Nephron (organoid): ENCODE measurements at regions not wholly inside any gene's neighbourhood (a gene's known extent, or its start where the extent isn't known, plus 50 kb on each side); places are given as distances from the start of the nearest gene placed in this dataset.
A peak's percentile ranks its signal among the peaks of the same experiment; 100 is the strongest.

Experiments
- H3K27ac Mint-ChIP-seq, 3 experiments: 2 replicates each; pipeline ENCODE4 v1.8.0; 2020; ENCODE audit warnings: mixed read lengths in 3 of 3, mild to moderate bottlenecking in 2 of 3, moderate library complexity in 1 of 3
- H3K27me3 Mint-ChIP-seq: 2 replicates; pipeline ENCODE4 v1.8.0; 2021; ENCODE audit warnings: low read depth, mild to moderate bottlenecking, moderate library complexity, mixed read lengths
- H3K36me3 Mint-ChIP-seq: 2 replicates; pipeline ENCODE4 v1.8.0; 2020; ENCODE audit warnings: low read depth, mixed read lengths
- H3K4me1 Mint-ChIP-seq: 2 replicates; pipeline ENCODE4 v1.8.0; 2020; ENCODE audit warnings: mixed read lengths
- H3K4me3 Mint-ChIP-seq, 3 experiments: 2 replicates each; pipeline ENCODE4 v1.8.0; 2020; ENCODE audit warnings: mild to moderate bottlenecking in 3 of 3, mixed read lengths in 3 of 3, moderate library complexity in 2 of 3
- H3K9me3 Mint-ChIP-seq: 2 replicates; pipeline ENCODE4 v1.8.0; 2020; ENCODE audit warnings: mixed read lengths
- CTCF ChIP-seq, 3 experiments: fragments of 200-600 bp; sonication (generic); IDR thresholded peaks; one replicate each; pipeline ENCODE4 v1.5.0; 2021; ENCODE audit warnings: antibody characterized with exemption in 3 of 3; ENCODE audit not compliant: unreplicated experiment in 3 of 3

- Mint-ChIP-seq H3K36me3 (no peaks in the 10 kb centered on the region), H3K27ac (peak overlapping the region; percentile 50 to 61 (median 52)), H3K4me3 (peak overlapping the region in 1 of 3 experiments; percentile 21), H3K27me3 (no peaks in the 10 kb centered on the region), H3K9me3 (no peaks in the 10 kb centered on the region), H3K4me1 (peaks cover 42% of the 10 kb centered on the region)
- no peak for TF ChIP-seq CTCF (IDR thresholded peaks at IDR 0.05; ENCODE audit: unreplicated experiment in 3 of 3)
Observed at GRCh38 chr15:29348336-29348914, 78.8 kb upstream of the NSMCE3 start.

- Mint-ChIP-seq H3K4me1 (peaks cover 42% of the 10 kb centered on the region), H3K36me3 (no peaks in the 10 kb centered on the region), H3K27me3 (no peaks in the 10 kb centered on the region), H3K4me3 (no peak overlapping the region), H3K9me3 (no peaks in the 10 kb centered on the region), H3K27ac (peak overlapping the region in 1 of 3 experiments; percentile 61)
- TF ChIP-seq CTCF (IDR thresholded peaks at IDR 0.05; ENCODE audit: unreplicated experiment in 3 of 3): no peak
Observed at GRCh38 chr15:29346998-29347397, 77.4 kb upstream of the NSMCE3 start.

GRCh38 chr15:29345549-29346525 lies 76.2 kb upstream of the NSMCE3 start:
- no peak overlapping the region for H3K4me3 Mint-ChIP-seq
- no peaks in the 10 kb centered on the region for H3K36me3 Mint-ChIP-seq
- no peak for TF ChIP-seq CTCF (IDR thresholded peaks at IDR 0.05; ENCODE audit: unreplicated experiment in 3 of 3)
- peaks cover 42% of the 10 kb centered on the region for H3K4me1 Mint-ChIP-seq
- no peaks in the 10 kb centered on the region for H3K27me3 Mint-ChIP-seq
- H3K9me3 Mint-ChIP-seq: no peaks in the 10 kb centered on the region
- H3K27ac Mint-ChIP-seq: peak overlapping the region in 1 of 3 experiments; percentile 40

- H3K4me3 Mint-ChIP-seq: no peak overlapping the region
- H3K27me3 Mint-ChIP-seq: peaks cover 1% of the 10 kb centered on the region
- H3K4me1 Mint-ChIP-seq: peaks cover 42% of the 10 kb centered on the region
- no peak overlapping the region for H3K27ac Mint-ChIP-seq
- TF ChIP-seq CTCF (IDR thresholded peaks at IDR 0.05; ENCODE audit: unreplicated experiment in 3 of 3): no peak
- H3K9me3 Mint-ChIP-seq: no peaks in the 10 kb centered on the region
- H3K36me3 Mint-ChIP-seq: no peaks in the 10 kb centered on the region
Observed at GRCh38 chr15:29344474-29344873, 74.9 kb upstream of the NSMCE3 start.

- Mint-ChIP-seq H3K4me3 (no peak overlapping the region), H3K27ac (no peak overlapping the region), H3K9me3 (no peaks in the 10 kb centered on the region), H3K36me3 (no peaks in the 10 kb centered on the region), H3K4me1 (peaks cover 32% of the 10 kb centered on the region), H3K27me3 (peaks cover 5% of the 10 kb centered on the region)
- no peak for TF ChIP-seq CTCF (IDR thresholded peaks at IDR 0.05; ENCODE audit: unreplicated experiment in 3 of 3)
Observed at GRCh38 chr15:29343229-29343628, 73.6 kb upstream of the NSMCE3 start.
